Adrenal gland (tissue), 9 donors: ENCODE measurements at regions not wholly inside any gene's neighbourhood (a gene's known extent, or its start where the extent isn't known, plus 50 kb on each side); places are given as distances from the start of the nearest gene placed in this dataset.

ENCODE experiments used
- DNase-seq, 7 donors: peaks; one replicate each; pipeline ENCODE4 v3.0.0-alpha.2; 2019 to 2020
- H3K27ac ChIP-seq, 5 donors: fragments of 200-600 bp; sonication (generic) in 4 of 5; 1 replicate in 3 of 5; 2 replicates in 2 of 5; pipeline versions ENCODE4 v1.5.1 to v1.8.0; 2016 to 2020; ENCODE audit warnings: mild to moderate bottlenecking in 1 of 5
- H3K27me3 ChIP-seq: fragments of 200-600 bp; 2 replicates; pipeline ENCODE4 v1.8.0; 2021
- H3K36me3 ChIP-seq, 2 donors: fragments of 200-600 bp; replicated peaks in 1 of 2; 1 replicate in 1 of 2; 2 replicates in 1 of 2; pipeline versions ENCODE4 v1.5.1 to v1.8.0; 2018 to 2022
- H3K4me1 ChIP-seq, 2 donors: fragments of 200-600 bp; replicated peaks in 1 of 2; 1 replicate in 1 of 2; 2 replicates in 1 of 2; pipeline versions ENCODE4 v1.5.1 to v1.8.0; 2018 to 2021
- H3K4me3 ChIP-seq, 4 donors: fragments of 200-600 bp; sonication (generic) in 3 of 4; one replicate each; pipeline ENCODE4 v1.5.1; 2016 to 2018
- H3K9me3 ChIP-seq, 3 donors: fragments of 200-600 bp; sonication (generic) in 1 of 3; replicated peaks in 1 of 3; 1 replicate in 2 of 3; 2 replicates in 1 of 3; pipeline versions ENCODE4 v1.5.1 to v1.8.0; 2016 to 2021
- POLR2A ChIP-seq, 2 donors: fragments of 450-650 bp; IDR thresholded peaks; one replicate each; pipeline ENCODE4 v1.6.1; 2017; ENCODE audit warnings: antibody characterized with exemption in 2 of 2, mild to moderate bottlenecking in 2 of 2, moderate library complexity in 1 of 2
- WGBS, 4 donors: extraction: QIAGEN DNeasy Blood & Tissue Kit in 2 of 4; methylation state at CpG; one replicate each; pipeline versions ENCODE4 v1.1.5 to v1.1.7; 2013 to 2017; 5-methylcytosine and 5-hydroxymethylcytosine counted together
- intact Hi-C, 2 donors: fragments of 100-400 bp; cut with DNase I; formaldehyde crosslinking; loops; one replicate each; pipeline versions ENCODE4 v1.14.1 to v1.15.0; 2022 to 2023
- TF ChIP-seq, protein P1 (sequence below), 6 experiments: fragments of 450-650 bp in 4 of 6; fragments of 200-600 bp in 2 of 6; sonication (generic) in 1 of 6; IDR thresholded peaks; 1 replicate in 5 of 6; 2 replicates in 1 of 6; pipeline versions ENCODE4 v1.5.1 to v1.8.0; 2016 to 2021; ENCODE audit warnings: antibody characterized with exemption in 6 of 6, mild to moderate bottlenecking in 2 of 6, moderate library complexity in 1 of 6
- donor health status: healthy with polysubstance abuse.
- donor health status: Bipolar disorder and iron deficiency.
- donor health status: DM: yes; HTN: yes; CAD: no.
- donor health status: DM: no; HTN: no; CAD: no.
- donor health status: DM: no; HTN: no; CAD: no.

DNA sequence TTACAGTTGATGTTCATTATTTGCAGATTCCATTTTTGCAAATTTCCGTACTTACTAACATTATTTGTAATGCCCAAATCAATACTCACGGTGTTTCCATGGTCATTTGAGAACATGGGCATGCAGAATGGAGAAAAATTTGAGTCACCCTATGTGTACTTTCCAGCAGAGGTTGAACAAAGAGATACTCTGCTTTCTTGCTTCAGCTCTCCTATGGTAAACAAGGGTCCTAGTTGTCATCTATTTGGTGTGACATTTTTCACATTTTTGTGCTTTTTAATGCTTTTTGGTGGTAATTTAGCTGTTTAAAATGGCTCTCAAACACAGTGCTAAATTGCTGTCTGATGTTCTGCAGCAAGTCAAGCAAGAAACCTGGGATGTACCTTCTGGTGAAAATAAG, 444.4 kb upstream of the CELF4 start:
- Histone ChIP-seq H3K4me1 (no peaks in the 10 kb centered on the region), H3K27ac (no peak overlapping the region), H3K27me3 (no peaks in the 10 kb centered on the region), H3K36me3 (no peaks in the 10 kb centered on the region), H3K4me3 (no peak overlapping the region), H3K9me3 (no peaks in the 10 kb centered on the region)
- intact Hi-C loops: no loop called here
- 77 to 84% (median 81%) methylated on average over 2 of the region's 2 CpGs for WGBS, 4 donors
- TF ChIP-seq, protein P1, sequence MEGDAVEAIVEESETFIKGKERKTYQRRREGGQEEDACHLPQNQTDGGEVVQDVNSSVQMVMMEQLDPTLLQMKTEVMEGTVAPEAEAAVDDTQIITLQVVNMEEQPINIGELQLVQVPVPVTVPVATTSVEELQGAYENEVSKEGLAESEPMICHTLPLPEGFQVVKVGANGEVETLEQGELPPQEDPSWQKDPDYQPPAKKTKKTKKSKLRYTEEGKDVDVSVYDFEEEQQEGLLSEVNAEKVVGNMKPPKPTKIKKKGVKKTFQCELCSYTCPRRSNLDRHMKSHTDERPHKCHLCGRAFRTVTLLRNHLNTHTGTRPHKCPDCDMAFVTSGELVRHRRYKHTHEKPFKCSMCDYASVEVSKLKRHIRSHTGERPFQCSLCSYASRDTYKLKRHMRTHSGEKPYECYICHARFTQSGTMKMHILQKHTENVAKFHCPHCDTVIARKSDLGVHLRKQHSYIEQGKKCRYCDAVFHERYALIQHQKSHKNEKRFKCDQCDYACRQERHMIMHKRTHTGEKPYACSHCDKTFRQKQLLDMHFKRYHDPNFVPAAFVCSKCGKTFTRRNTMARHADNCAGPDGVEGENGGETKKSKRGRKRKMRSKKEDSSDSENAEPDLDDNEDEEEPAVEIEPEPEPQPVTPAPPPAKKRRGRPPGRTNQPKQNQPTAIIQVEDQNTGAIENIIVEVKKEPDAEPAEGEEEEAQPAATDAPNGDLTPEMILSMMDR (IDR thresholded peaks at IDR 0.05): no peak
- TF ChIP-seq POLR2A (IDR thresholded peaks at IDR 0.05): no peak
- no peak for DNase-seq

DNA sequence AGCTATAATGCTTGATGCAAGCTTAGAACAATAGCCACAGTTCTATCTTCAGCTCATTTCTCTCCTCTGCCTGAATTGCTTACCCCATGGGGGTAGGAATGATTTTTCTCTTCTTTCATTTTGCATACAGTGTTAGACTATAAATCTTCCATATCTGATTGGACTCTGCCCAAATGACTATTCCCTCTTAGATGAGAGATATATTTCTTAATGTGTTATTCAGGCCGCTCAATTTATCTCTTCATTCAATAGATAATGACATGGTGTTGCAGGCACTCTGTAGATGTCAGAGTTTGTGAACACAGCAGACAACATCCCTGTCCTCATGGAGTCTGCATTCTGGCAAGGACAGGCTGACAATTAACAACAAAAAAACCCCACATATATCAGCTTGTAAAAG, 443.7 kb upstream of the CELF4 start:
- H3K27ac ChIP-seq: no peak overlapping the region
- no peaks in the 10 kb centered on the region for H3K9me3 ChIP-seq
- no peak for DNase-seq
- H3K27me3 ChIP-seq: no peaks in the 10 kb centered on the region
- no peaks in the 10 kb centered on the region for H3K36me3 ChIP-seq
- intact Hi-C loops: no loop called here
- H3K4me3 ChIP-seq: no peak overlapping the region
- WGBS, 4 donors: 17 to 33% (median 25%) methylated on average over 1 of the region's 1 CpG
- TF ChIP-seq, protein P1 (IDR thresholded peaks at IDR 0.05): no peak
- no peak for TF ChIP-seq POLR2A (IDR thresholded peaks at IDR 0.05)
- no peaks in the 10 kb centered on the region for H3K4me1 ChIP-seq

DNA sequence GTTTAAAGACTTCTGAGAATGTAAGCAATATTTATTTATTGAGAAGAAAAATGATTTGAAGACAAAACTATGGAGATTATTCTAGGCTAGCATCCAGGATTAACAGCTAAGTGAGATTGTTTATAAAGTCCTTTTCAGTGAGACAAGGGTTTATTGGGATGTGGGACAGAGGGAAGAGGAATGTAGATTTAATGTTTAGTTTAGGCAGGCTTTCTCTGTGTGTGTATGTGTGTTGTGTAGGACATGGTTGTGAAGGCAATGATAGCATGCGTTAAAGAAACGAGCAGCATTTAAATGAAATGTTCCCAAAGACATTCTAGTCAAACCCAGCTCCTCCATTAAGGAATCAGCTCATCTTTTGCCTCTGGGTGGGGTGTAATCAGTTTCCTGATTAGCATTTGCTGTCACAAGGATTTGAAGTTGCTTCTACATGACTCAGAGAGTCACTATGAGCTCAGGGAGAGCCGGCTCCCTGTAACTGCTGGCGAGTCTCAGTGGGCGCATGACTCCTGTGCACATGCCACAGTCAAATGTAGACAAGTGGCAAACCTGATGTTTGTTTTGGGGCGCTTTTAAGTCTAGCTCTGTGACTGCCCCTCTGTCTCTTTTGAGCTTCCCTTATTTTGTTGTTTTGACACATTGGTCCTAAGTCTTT, 442.2 kb upstream of the CELF4 start:
- 70 to 78% (median 73%) methylated on average over 6 of the region's 6 CpGs for WGBS, 4 donors
- H3K36me3 ChIP-seq: no peaks in the 10 kb centered on the region
- H3K4me3 ChIP-seq: no peak overlapping the region
- H3K9me3 ChIP-seq: no peaks in the 10 kb centered on the region
- DNase-seq: no peak
- TF ChIP-seq POLR2A (IDR thresholded peaks at IDR 0.05): no peak
- TF ChIP-seq, protein P1 (IDR thresholded peaks at IDR 0.05): no peak
- no peaks in the 10 kb centered on the region for H3K4me1 ChIP-seq
- intact Hi-C loops: no loop called here
- H3K27ac ChIP-seq: no peak overlapping the region
- H3K27me3 ChIP-seq: no peaks in the 10 kb centered on the region

DNA sequence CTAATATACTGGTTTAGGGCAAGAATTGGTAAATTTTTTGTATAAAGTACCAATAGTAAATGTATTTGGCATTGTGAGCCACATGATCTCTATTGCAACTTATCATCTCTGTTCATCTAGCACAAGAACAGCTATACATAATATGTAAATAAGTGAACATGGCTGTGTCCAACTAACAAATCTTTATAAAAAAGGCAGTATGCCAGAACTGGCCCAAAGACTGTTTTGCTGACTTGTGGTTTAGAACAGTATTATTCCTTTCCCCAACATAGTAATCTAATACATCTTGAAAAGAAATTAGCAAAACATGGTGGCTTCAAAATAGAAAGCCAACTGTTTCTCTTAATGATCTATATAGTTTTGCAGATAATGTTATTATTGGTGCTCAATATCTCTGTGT, 441.4 kb upstream of the CELF4 start:
- intact Hi-C loops: no loop called here
- no peaks in the 10 kb centered on the region for H3K4me1 ChIP-seq

More for the DNA sequence above, 441.4 kb upstream of the CELF4 start:
- no peak for TF ChIP-seq POLR2A (IDR thresholded peaks at IDR 0.05)
- TF ChIP-seq, protein P1 (IDR thresholded peaks at IDR 0.05): no peak
- Histone ChIP-seq H3K36me3 (no peaks in the 10 kb centered on the region), H3K4me3 (no peak overlapping the region), H3K27me3 (no peaks in the 10 kb centered on the region), H3K27ac (no peak overlapping the region), H3K9me3 (no peaks in the 10 kb centered on the region)
- no peak for DNase-seq
